Esophagus squamous epithelium (tissue), 4 donors: ENCODE measurements at regions not wholly inside any gene's neighbourhood (a gene's known extent, or its start where the extent isn't known, plus 50 kb on each side); places are given as distances from the start of the nearest gene placed in this dataset.

Experiments used
- CTCF ChIP-seq, 6 experiments: fragments of 450-650 bp in 4 of 6; fragments of 200-600 bp in 2 of 6; sonication (generic) in 2 of 6; IDR thresholded peaks; one replicate each; pipeline ENCODE4 v1.5.1; 2016 to 2019; ENCODE audit warnings: antibody characterized with exemption in 6 of 6, mild to moderate bottlenecking in 4 of 6, moderate library complexity in 4 of 6
- POLR2A ChIP-seq, 4 donors: fragments of 450-650 bp; IDR thresholded peaks; one replicate each; pipeline ENCODE4 v1.6.1; 2017; ENCODE audit warnings: antibody characterized with exemption in 4 of 4, mild to moderate bottlenecking in 4 of 4, moderate library complexity in 3 of 4

- TF ChIP-seq CTCF (IDR thresholded peaks at IDR 0.05) (no peak), POLR2A (IDR thresholded peaks at IDR 0.05) (no peak)
Measured at GRCh38 chrX:107508925-107509324, 59.5 kb downstream of the FRMPD3 start.
